ENCODE measurements at regions not wholly inside any gene's neighbourhood (a gene's known extent, or its start where the extent isn't known, plus 50 kb on each side); places are given as distances from the start of the nearest gene placed in this dataset.

DNA sequence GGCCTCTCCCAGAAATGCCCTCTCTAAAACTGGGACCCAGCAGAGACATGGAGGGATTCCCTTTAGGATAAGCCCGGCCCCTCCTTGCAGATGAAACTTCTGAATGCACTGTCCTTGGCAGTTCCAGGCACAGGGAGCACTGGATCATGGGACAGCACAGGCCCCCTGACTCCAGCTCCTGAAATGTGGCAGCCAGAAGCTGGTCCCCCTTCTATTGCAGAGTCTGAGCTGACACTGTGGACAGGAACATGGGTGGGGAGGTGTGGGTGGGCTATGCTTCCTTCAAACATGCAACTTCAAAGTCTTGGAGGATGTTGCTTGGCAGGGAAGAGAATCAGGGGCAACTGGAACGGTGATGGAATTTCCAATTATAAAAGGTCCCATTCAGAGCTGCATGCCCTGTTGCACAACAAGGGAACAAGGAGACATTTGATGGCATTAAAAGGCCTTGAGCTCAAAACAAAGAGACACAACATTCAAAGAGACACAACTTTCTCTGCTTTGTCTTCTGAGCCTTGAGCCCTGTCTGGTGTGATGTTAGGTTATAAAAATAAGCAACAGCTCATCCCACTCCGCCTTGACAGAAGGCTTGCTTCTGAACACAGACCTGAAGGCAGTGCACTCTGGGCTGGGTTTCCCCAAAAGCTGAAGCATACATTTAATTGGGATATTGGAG is 239.0 kb downstream of the OSR1 start:
- no peak overlapping the region for H3K4me3 ChIP-seq (ENCODE audit: low read length)
- H3K27me3 ChIP-seq (ENCODE audit: insufficient read depth, low read length) = no peaks in the 10 kb centered on the region
- no peaks in the 10 kb centered on the region for H3K9me3 ChIP-seq (ENCODE audit: insufficient read depth, low read depth, low read length)
- no peak overlapping the region for H3K9ac ChIP-seq (ENCODE audit: low read depth, low read length)
- no peak overlapping the region for H3K27ac ChIP-seq (ENCODE audit: low read depth, low read length)
- H3K36me3 ChIP-seq (ENCODE audit: insufficient read depth, low read length) = no peaks in the 10 kb centered on the region
- 96% methylated on average over 3 of the region's 3 CpGs for WGBS
- H3K4me1 ChIP-seq (ENCODE audit: insufficient read depth, low read length) = no peaks in the 10 kb centered on the region

DNA sequence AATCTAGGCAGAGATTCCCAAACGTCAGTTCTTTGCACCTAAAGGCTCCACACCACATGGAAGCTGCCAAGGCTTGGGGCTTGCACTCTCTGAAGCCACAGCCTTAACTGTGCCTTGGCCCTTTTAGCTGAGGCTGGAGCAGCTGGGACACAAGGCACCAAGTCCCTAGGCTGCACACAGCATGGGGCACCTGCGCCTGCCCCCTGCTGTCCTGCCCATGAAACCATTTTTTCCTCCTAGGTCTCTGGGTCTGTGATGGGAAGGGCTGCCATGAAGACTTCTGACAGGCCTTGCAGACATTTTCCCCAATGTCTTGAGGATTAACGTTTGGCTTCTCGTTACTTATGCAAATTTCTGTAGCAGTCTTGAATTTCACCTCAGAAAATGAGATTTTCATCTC is 241.5 kb downstream of the OSR1 start:
- Histone ChIP-seq H3K27me3 (ENCODE audit: insufficient read depth, low read length) (no peaks in the 10 kb centered on the region), H3K4me1 (ENCODE audit: insufficient read depth, low read length) (no peaks in the 10 kb centered on the region), H3K27ac (ENCODE audit: low read depth, low read length) (no peak overlapping the region), H3K9me3 (ENCODE audit: insufficient read depth, low read depth, low read length) (no peaks in the 10 kb centered on the region), H3K4me3 (ENCODE audit: low read length) (no peak overlapping the region), H3K36me3 (ENCODE audit: insufficient read depth, low read length) (no peaks in the 10 kb centered on the region), H3K9ac (ENCODE audit: low read depth, low read length) (no peak overlapping the region)
- 66% methylated on average over 4 of the region's 4 CpGs for WGBS

DNA sequence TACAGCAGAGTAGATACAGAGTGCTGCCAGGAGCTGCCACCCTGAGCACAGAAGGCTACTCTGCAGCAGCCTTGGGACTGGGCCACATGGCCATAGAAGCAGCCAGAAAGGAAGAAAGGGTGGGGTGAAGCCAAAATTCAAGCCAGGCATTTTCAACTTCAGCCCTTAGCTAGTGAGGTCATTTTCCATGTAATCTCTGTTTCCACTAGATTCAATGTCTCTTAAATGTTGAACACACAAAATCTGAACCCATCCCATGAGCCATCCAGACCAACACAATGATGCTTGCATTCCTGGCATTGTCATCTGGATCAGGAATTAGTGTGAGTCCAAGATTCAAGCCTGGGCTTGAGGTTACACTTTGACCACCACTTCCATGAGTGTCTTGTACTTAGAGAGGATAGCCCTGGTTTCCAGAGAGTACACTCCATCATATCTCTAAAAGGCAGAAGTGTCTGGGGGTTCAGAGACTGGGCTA is 243.6 kb downstream of the OSR1 start:
- Histone ChIP-seq H3K27ac (ENCODE audit: low read depth, low read length) (no peak overlapping the region), H3K9me3 (ENCODE audit: insufficient read depth, low read depth, low read length) (no peaks in the 10 kb centered on the region), H3K4me1 (ENCODE audit: insufficient read depth, low read length) (no peaks in the 10 kb centered on the region), H3K36me3 (ENCODE audit: insufficient read depth, low read length) (no peaks in the 10 kb centered on the region), H3K4me3 (ENCODE audit: low read length) (no peak overlapping the region), H3K27me3 (ENCODE audit: insufficient read depth, low read length) (no peaks in the 10 kb centered on the region), H3K9ac (ENCODE audit: low read depth, low read length) (no peak overlapping the region)

DNA sequence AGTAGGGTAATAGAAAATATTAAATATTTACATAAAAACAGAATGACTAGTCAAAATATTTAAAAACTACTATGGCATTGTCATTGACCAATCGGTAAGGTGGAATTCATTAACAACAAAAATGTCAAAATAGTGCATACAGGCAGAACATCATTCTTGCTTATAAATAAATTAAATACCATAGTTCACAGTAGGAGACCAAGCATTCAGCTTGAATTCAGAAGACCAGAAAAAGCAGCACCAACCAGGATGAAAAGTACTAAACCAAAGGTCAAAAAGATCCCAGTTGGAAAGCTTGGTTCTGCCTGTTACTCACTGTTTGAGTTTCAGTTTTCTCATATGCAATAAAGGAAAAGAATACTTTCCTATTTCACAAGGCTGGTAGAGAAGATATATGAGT is 244.3 kb downstream of the OSR1 start:
- H3K27ac ChIP-seq (ENCODE audit: low read depth, low read length) = no peak overlapping the region
- H3K4me1 ChIP-seq (ENCODE audit: insufficient read depth, low read length) = no peaks in the 10 kb centered on the region
- WGBS = 100% methylated on average over 1 of the region's 1 CpG
- no peaks in the 10 kb centered on the region for H3K36me3 ChIP-seq (ENCODE audit: insufficient read depth, low read length)
- no peaks in the 10 kb centered on the region for H3K27me3 ChIP-seq (ENCODE audit: insufficient read depth, low read length)
- no peak overlapping the region for H3K4me3 ChIP-seq (ENCODE audit: low read length)
- H3K9me3 ChIP-seq (ENCODE audit: insufficient read depth, low read depth, low read length) = no peaks in the 10 kb centered on the region
- no peak overlapping the region for H3K9ac ChIP-seq (ENCODE audit: low read depth, low read length)

DNA sequence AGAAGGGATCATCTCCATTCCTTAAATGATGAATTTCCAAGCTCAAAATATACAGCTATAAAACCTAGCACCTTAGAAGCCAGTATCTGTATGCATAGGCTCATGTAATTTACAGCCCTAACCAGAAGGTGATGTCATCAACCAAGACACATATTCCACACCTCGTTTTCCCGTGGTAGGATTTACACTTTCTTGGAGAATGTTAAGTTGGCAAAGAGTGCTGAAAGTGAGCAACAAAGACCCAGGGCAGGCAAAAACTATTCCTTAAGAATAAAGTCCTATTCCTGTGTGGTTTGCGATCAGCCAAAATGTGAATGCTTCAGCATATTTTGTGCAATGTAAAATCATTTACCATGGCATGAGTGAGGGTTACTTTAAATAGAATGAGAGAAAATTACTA is 247.1 kb downstream of the OSR1 start:
- H3K27ac ChIP-seq (ENCODE audit: low read depth, low read length) = no peak overlapping the region
- no peak overlapping the region for H3K9ac ChIP-seq (ENCODE audit: low read depth, low read length)
- 99% methylated on average over 3 of the region's 3 CpGs for whole genome bisulfite sequencing
- H3K9me3 ChIP-seq (ENCODE audit: insufficient read depth, low read depth, low read length) = no peaks in the 10 kb centered on the region
- H3K4me3 ChIP-seq (ENCODE audit: low read length) = no peak overlapping the region
- H3K27me3 ChIP-seq (ENCODE audit: insufficient read depth, low read length) = no peaks in the 10 kb centered on the region
- no peaks in the 10 kb centered on the region for H3K4me1 ChIP-seq (ENCODE audit: insufficient read depth, low read length)
- H3K36me3 ChIP-seq (ENCODE audit: insufficient read depth, low read length) = no peaks in the 10 kb centered on the region

DNA sequence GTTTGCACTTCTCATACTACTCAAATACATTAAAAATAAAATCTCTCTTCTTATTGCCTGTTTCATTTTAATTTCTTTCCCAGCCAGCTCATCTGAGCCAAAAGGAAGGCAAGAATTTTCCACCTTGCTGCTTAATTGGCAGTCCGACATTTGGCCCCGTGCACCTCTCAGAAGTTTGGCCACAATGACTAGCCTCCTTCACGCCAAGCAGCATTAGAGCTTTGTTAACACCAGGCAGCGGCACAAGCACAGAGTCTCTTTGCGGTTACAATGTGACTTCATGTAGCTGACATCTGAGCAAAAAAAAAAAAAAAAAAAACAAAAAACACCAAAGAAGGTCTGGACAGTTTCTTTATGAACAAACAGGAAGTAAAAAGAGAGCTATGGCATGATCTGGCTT is 248.9 kb downstream of the OSR1 start:
- Histone ChIP-seq H3K36me3 (ENCODE audit: insufficient read depth, low read length) (no peaks in the 10 kb centered on the region), H3K9ac (ENCODE audit: low read depth, low read length) (no peak overlapping the region), H3K9me3 (ENCODE audit: insufficient read depth, low read depth, low read length) (no peaks in the 10 kb centered on the region), H3K4me1 (ENCODE audit: insufficient read depth, low read length) (no peaks in the 10 kb centered on the region), H3K27ac (ENCODE audit: low read depth, low read length) (no peak overlapping the region), H3K27me3 (ENCODE audit: insufficient read depth, low read length) (no peaks in the 10 kb centered on the region), H3K4me3 (ENCODE audit: low read length) (no peak overlapping the region)
- 97% methylated on average over 4 of the region's 5 CpGs for WGBS

DNA sequence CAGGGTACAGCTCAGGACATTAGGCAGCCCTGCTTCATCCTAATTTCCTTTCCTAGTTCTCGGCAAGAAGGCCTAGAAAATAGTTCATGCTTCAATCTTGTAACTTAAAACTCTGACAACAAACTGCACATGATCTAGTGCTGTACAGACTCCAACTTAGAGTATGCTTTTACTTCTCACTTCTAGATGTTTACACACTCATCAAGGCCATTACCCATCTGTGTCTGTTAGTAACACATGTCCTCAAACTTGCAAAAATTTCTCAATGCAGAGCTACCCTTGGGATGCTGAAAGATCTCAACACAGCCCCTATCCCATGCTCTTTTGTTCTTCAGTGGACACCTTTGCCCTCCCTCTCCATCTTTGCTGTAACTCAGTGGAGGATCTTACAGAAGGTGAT is 252.0 kb downstream of the OSR1 start:
- no peak overlapping the region for H3K27ac ChIP-seq (ENCODE audit: low read depth, low read length)
- no peak overlapping the region for H3K4me3 ChIP-seq (ENCODE audit: low read length)
- H3K9ac ChIP-seq (ENCODE audit: low read depth, low read length) = no peak overlapping the region
- WGBS = 94% methylated on average over 1 of the region's 1 CpG
- no peaks in the 10 kb centered on the region for H3K27me3 ChIP-seq (ENCODE audit: insufficient read depth, low read length)
- no peaks in the 10 kb centered on the region for H3K4me1 ChIP-seq (ENCODE audit: insufficient read depth, low read length)
- H3K9me3 ChIP-seq (ENCODE audit: insufficient read depth, low read depth, low read length) = no peaks in the 10 kb centered on the region
- no peaks in the 10 kb centered on the region for H3K36me3 ChIP-seq (ENCODE audit: insufficient read depth, low read length)

DNA sequence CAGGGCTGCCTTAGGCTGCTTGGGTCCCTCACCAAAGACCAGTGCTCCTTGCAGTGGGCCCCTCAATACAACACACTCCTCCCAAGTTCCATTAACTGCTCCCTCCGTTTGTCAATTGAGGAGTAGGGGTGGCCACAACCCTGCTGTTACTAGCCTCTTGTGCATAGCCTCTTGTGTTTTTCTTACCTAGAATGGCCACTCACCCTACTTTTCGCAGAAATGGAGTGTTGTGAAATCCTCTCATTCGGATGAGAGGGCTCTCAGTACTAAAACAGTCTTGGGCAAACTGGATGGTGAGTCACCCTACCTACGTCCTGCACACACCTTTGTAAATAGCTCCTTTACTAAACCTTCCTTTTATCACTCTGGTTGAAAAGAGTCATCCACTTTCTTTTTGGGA is 253.9 kb downstream of the OSR1 start:
- H3K9me3 ChIP-seq (ENCODE audit: insufficient read depth, low read depth, low read length) = no peaks in the 10 kb centered on the region
- H3K4me1 ChIP-seq (ENCODE audit: insufficient read depth, low read length) = no peaks in the 10 kb centered on the region
- no peak overlapping the region for H3K27ac ChIP-seq (ENCODE audit: low read depth, low read length)
- no peaks in the 10 kb centered on the region for H3K36me3 ChIP-seq (ENCODE audit: insufficient read depth, low read length)
- 92% methylated on average over 4 of the region's 4 CpGs for WGBS
- no peak overlapping the region for H3K9ac ChIP-seq (ENCODE audit: low read depth, low read length)
- H3K4me3 ChIP-seq (ENCODE audit: low read length) = no peak overlapping the region
- H3K27me3 ChIP-seq (ENCODE audit: insufficient read depth, low read length) = no peaks in the 10 kb centered on the region

DNA sequence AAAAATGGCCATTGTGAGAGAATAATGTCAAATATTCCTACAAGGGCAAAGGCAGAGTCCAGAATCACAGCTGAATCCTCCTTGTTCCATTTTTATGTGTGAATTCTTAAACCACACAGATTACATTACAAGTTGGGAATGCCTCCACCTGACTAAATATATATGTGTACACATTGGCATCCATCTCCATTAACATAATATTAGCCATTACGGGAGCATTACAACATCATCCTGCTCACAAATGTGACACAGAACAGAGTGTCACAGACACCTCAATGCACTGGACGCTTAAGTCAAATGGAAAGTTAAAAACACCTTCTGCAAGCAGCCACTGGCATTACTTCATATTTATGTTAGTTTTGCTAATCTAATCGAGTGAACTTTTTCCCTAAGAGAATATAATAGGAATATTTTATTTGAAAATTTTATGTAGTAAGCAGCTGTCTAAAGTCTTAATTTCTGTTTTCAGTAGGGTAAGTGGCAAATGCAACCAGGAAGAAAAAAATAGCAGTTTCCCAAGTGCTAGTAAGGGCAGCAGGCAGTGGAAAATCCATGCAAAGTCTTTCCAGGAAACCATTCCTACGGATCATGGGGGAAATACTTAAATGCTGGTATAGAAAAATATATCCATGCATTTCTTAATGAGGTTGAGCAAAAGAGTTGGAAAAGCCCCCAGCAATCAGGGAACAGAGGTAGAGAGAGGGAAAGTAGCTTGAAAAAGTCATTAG is 255.6 kb downstream of the OSR1 start:
- 97% methylated on average over 4 of the region's 4 CpGs for WGBS
- H3K4me1 ChIP-seq (ENCODE audit: insufficient read depth, low read length) = no peaks in the 10 kb centered on the region
- H3K9ac ChIP-seq (ENCODE audit: low read depth, low read length) = no peak overlapping the region
- no peak overlapping the region for H3K4me3 ChIP-seq (ENCODE audit: low read length)
- H3K27ac ChIP-seq (ENCODE audit: low read depth, low read length) = no peak overlapping the region
- no peaks in the 10 kb centered on the region for H3K27me3 ChIP-seq (ENCODE audit: insufficient read depth, low read length)
- H3K36me3 ChIP-seq (ENCODE audit: insufficient read depth, low read length) = no peaks in the 10 kb centered on the region
- H3K9me3 ChIP-seq (ENCODE audit: insufficient read depth, low read depth, low read length) = no peaks in the 10 kb centered on the region

DNA sequence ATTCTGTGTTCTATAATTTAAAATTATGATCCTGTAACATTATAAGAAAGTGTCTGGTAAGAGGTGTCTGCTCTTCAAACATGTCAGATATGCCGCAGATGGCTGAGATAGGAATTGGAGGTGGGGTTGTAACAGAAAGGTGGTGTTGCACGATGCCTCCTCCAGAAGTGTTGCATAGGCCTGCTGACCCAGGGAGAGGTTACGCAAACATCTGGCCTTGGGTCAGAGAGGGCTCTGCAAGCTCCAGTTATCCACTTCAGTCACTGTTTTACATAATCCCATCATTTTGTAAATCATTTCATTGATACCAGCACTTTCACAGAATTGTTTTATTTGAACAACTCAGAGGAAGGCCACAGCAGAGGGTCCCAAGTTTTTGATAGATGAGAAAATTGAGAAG is 256.5 kb downstream of the OSR1 start:
- WGBS = 78% methylated on average over 3 of the region's 3 CpGs
- H3K27ac ChIP-seq (ENCODE audit: low read depth, low read length) = no peak overlapping the region
- H3K36me3 ChIP-seq (ENCODE audit: insufficient read depth, low read length) = no peaks in the 10 kb centered on the region
- no peak overlapping the region for H3K9ac ChIP-seq (ENCODE audit: low read depth, low read length)
- H3K4me1 ChIP-seq (ENCODE audit: insufficient read depth, low read length) = no peaks in the 10 kb centered on the region
- no peak overlapping the region for H3K4me3 ChIP-seq (ENCODE audit: low read length)
- H3K27me3 ChIP-seq (ENCODE audit: insufficient read depth, low read length) = no peaks in the 10 kb centered on the region
- H3K9me3 ChIP-seq (ENCODE audit: insufficient read depth, low read depth, low read length) = no peaks in the 10 kb centered on the region

DNA sequence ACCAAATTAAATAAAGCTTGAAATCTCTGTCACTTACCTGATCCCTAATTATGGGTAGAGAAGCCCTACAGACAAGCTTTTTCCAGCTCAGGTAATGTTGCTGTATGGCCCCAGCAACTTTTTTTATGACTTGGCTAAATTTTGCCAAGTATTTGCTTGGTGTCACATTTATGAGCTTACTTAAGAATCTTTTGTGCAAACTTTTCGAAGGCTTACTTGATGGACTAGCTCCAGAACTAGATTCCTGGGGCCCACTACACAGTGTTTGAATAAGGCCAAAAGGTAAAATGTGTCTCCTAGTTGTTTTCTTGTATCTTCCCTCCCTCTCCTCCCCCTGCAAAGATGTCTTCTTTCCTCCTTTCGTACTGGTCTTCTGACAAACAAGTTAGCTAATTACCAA is 257.9 kb downstream of the OSR1 start:
- Histone ChIP-seq H3K36me3 (ENCODE audit: insufficient read depth, low read length) (no peaks in the 10 kb centered on the region), H3K27me3 (ENCODE audit: insufficient read depth, low read length) (no peaks in the 10 kb centered on the region), H3K9ac (ENCODE audit: low read depth, low read length) (no peak overlapping the region), H3K4me1 (ENCODE audit: insufficient read depth, low read length) (no peaks in the 10 kb centered on the region), H3K9me3 (ENCODE audit: insufficient read depth, low read depth, low read length) (no peaks in the 10 kb centered on the region), H3K27ac (ENCODE audit: low read depth, low read length) (no peak overlapping the region), H3K4me3 (ENCODE audit: low read length) (no peak overlapping the region)
- 92% methylated on average over 2 of the region's 2 CpGs for WGBS

Data from HUES64 (cell line).